ENCODE measurements at regions not wholly inside any gene's neighbourhood (a gene's known extent, or its start where the extent isn't known, plus 50 kb on each side); places are given as distances from the start of the nearest gene placed in this dataset.

GRCh38 chr21:24890021-24890420 lies 717.3 kb downstream of the MRPL39 start:
- no peak for DNase-seq (ENCODE audit: low read depth)

GRCh38 chr21:24881506-24881905 lies 725.8 kb downstream of the MRPL39 start:
- no peak for DNase-seq (ENCODE audit: low read depth)

- DNase-seq (ENCODE audit: low read depth), result no peak
Observed at GRCh38 chr21:24870633-24871032, 736.6 kb downstream of the MRPL39 start.

- no peak for DNase-seq (ENCODE audit: low read depth)
Observed at GRCh38 chr21:24869862-24870261, 737.4 kb downstream of the MRPL39 start.

GRCh38 chr21:24868117-24868516 lies 739.2 kb downstream of the MRPL39 start:
- no peak for DNase-seq (ENCODE audit: low read depth)

- DNase-seq (ENCODE audit: low read depth), result no peak
Observed at GRCh38 chr21:24861471-24861870, 745.8 kb downstream of the MRPL39 start.

- DNase-seq (ENCODE audit: low read depth), result no peak
Observed at GRCh38 chr21:24856326-24856725, 751.0 kb downstream of the MRPL39 start.

- no peak for DNase-seq (ENCODE audit: low read depth)
Observed at GRCh38 chr21:24852610-24853195, 754.6 kb downstream of the MRPL39 start.

GRCh38 chr21:24850121-24850520 lies 757.2 kb downstream of the MRPL39 start:
- DNase-seq (ENCODE audit: low read depth), result no peak

GRCh38 chr21:24844671-24845070 lies 762.6 kb downstream of the MRPL39 start:
- DNase-seq (ENCODE audit: low read depth), result no peak

GRCh38 chr21:24840287-24840686 lies 767.0 kb downstream of the MRPL39 start:
- DNase-seq (ENCODE audit: low read depth), result no peak

GRCh38 chr21:24832961-24833360 lies 774.3 kb downstream of the MRPL39 start:
- DNase-seq (ENCODE audit: low read depth), result no peak

- no peak for DNase-seq (ENCODE audit: low read depth)
Observed at GRCh38 chr21:24829397-24829796, 777.9 kb downstream of the MRPL39 start.

- DNase-seq (ENCODE audit: low read depth), result no peak
Observed at GRCh38 chr21:24826822-24827221, 780.5 kb downstream of the MRPL39 start.

- no peak for DNase-seq (ENCODE audit: low read depth)
Observed at GRCh38 chr21:24825348-24825747, 781.9 kb downstream of the MRPL39 start.

- no peak for DNase-seq (ENCODE audit: low read depth)
Observed at GRCh38 chr21:24824209-24824608, 783.1 kb downstream of the MRPL39 start.

GRCh38 chr21:24823247-24823646 lies 784.0 kb downstream of the MRPL39 start:
- no peak for DNase-seq (ENCODE audit: low read depth)

- no peak for DNase-seq (ENCODE audit: low read depth)
Observed at GRCh38 chr21:24785033-24785432, 822.2 kb downstream of the MRPL39 start.

- DNase-seq (ENCODE audit: low read depth), result no peak
Observed at GRCh38 chr21:24781146-24781545, 826.1 kb downstream of the MRPL39 start.

GRCh38 chr21:24759348-24760075 lies 847.8 kb downstream of the MRPL39 start:
- no peak for DNase-seq (ENCODE audit: low read depth)

GRCh38 chr21:24738063-24738462 lies 869.2 kb downstream of the MRPL39 start:
- DNase-seq (ENCODE audit: low read depth), result no peak

- DNase-seq (ENCODE audit: low read depth), result no peak
Observed at GRCh38 chr21:24737296-24737850, 869.9 kb downstream of the MRPL39 start.

- no peak for DNase-seq (ENCODE audit: low read depth)
Observed at GRCh38 chr21:24730661-24731060, 876.6 kb downstream of the MRPL39 start.

GRCh38 chr21:24729568-24729967 lies 877.7 kb downstream of the MRPL39 start:
- no peak for DNase-seq (ENCODE audit: low read depth)
